GM12878 (cell line): ENCODE measurements at regions not wholly inside any gene's neighbourhood (a gene's known extent, or its start where the extent isn't known, plus 50 kb on each side); places are given as distances from the start of the nearest gene placed in this dataset.

ENCODE experiments used
- ATAC-seq: fragments of 200-7000 bp; cut with Tn5 transposase; 3 replicates; pipeline ENCODE4 v1.9.1; 2020; ENCODE audit warnings: mild to moderate bottlenecking, moderate library complexity
- BruUV-seq: library from RNA; stranded (reverse); fragments of 400-500 nt; replicated peaks from 2 replicates; lab custom pipeline; 2021; lab: Mats Ljungman, UMichigan
- CTCF ChIA-PET: fragments of 300-600 bp; sonication (Branson Sonifier 250); formaldehyde crosslinking; extraction: SDS; loops from one replicate; lab custom pipeline; 2021; ENCODE audit warnings: inconsistent platforms; lab: Yijun Ruan, JAX
- POLR2A ChIA-PET: fragments of 350-600 bp; formaldehyde crosslinking; extraction: SDS; loops from one replicate; lab custom pipeline; 2021; ENCODE audit warnings: inconsistent platforms; lab: Charles Lee
- RAD21 ChIA-PET: fragments of 300-600 bp; sonication (Branson Sonifier 250); formaldehyde crosslinking; loops from one replicate; lab custom pipeline; 2023; ENCODE audit warnings: antibody characterized with exemption; ENCODE audit not compliant: unreplicated experiment; lab: Charles Lee
- SMC1A ChIA-PET: fragments of 300-600 bp; sonication (Branson Sonifier 250); formaldehyde crosslinking; loops from one replicate; lab custom pipeline; 2023; ENCODE audit not compliant: unreplicated experiment, uncharacterized antibody; lab: Charles Lee
- DNase-seq: peaks from one replicate; pipeline ENCODE4 v3.0.0-alpha.2; 2011; ENCODE audit warnings: low read depth, low spot score
- FAIRE-seq: peaks from 3 replicates; lab custom pipeline; 2011; peaks lifted over from hg19 to GRCh38; lab: Jason Lieb, UNC
- H2AFZ ChIP-seq: 2 replicates; pipeline ENCODE4 v1.6.0; 2011; ENCODE audit warnings: low read depth, low read length, control low read depth; ENCODE audit not compliant: control insufficient read depth
- H3K27ac ChIP-seq: 2 replicates; pipeline ENCODE4 v1.5.1; 2011; ENCODE audit warnings: control low read depth; ENCODE audit not compliant: control insufficient read depth, insufficient read depth
- H3K27me3 ChIP-seq, 2 experiments: replicated peaks in 1 of 2; 2 replicates each; pipeline versions ENCODE4 v1.6.0 to v1.6.1; 2011; ENCODE audit warnings: low read length in 1 of 2; ENCODE audit not compliant: control insufficient read depth in 2 of 2, insufficient read depth in 2 of 2
- H3K36me3 ChIP-seq, 2 experiments: 2 replicates each; pipeline ENCODE4 v1.5.1; 2011; ENCODE audit warnings: low read length in 1 of 2; ENCODE audit not compliant: control insufficient read depth in 2 of 2, insufficient read depth in 2 of 2
- H3K4me1 ChIP-seq: 2 replicates; pipeline ENCODE4 v1.6.1; 2011; ENCODE audit warnings: mild to moderate bottlenecking, low read length, moderate library complexity, mixed read lengths; ENCODE audit not compliant: control insufficient read depth, insufficient read depth
- H3K4me2 ChIP-seq: 2 replicates; pipeline ENCODE4 v1.6.0; 2011; ENCODE audit warnings: control low read depth; ENCODE audit not compliant: control insufficient read depth, insufficient read depth
- H3K4me3 ChIP-seq: fragments of 200-600 bp; sonication (generic); 2 replicates; pipeline ENCODE4 v1.5.1; 2016
- H3K79me2 ChIP-seq: 2 replicates; pipeline ENCODE4 v1.6.0; 2011; ENCODE audit warnings: low read length; ENCODE audit not compliant: control insufficient read depth, insufficient read depth
- H3K9ac ChIP-seq: 2 replicates; pipeline ENCODE4 v1.8.0; 2011; ENCODE audit warnings: low read length, control low read depth, mixed read lengths; ENCODE audit not compliant: control insufficient read depth, insufficient read depth
- H3K9me3 ChIP-seq: replicated peaks from 3 replicates; pipeline ENCODE4 v1.5.1; 2011; ENCODE audit warnings: mild to moderate bottlenecking, low read length; ENCODE audit not compliant: control insufficient read depth, insufficient read depth
- H4K20me1 ChIP-seq: 2 replicates; pipeline ENCODE4 v1.6.0; 2011; ENCODE audit not compliant: control insufficient read depth, insufficient read depth
- BHLHE40 ChIP-seq, 2 experiments: fragments of 450-650 bp in 1 of 2; IDR thresholded peaks; 2 replicates each; pipeline ENCODE4 v1.6.1; 2011 to 2017; ENCODE audit warnings: low read depth in 2 of 2, borderline replicate concordance in 1 of 2, improper control_type of control experiment in 1 of 2, low read length in 1 of 2, mild to moderate bottlenecking in 1 of 2
- E2F8 ChIP-seq: fragments of 450-650 bp; IDR thresholded peaks from 2 replicates; pipeline ENCODE4 v1.6.1; 2018; ENCODE audit warnings: mild to moderate bottlenecking, low read depth, moderate library complexity; ENCODE audit not compliant: partially characterized antibody
- POLR2AphosphoS2 ChIP-seq: IDR thresholded peaks from 2 replicates; pipeline ENCODE4 v1.6.1; 2011; ENCODE audit warnings: low read depth, mild to moderate bottlenecking, low read length, improper control_type of control experiment, moderate library complexity
- SPI1 ChIP-seq: IDR thresholded peaks from 2 replicates; pipeline ENCODE4 v1.6.1; 2011; ENCODE audit warnings: low read depth, mild to moderate bottlenecking, low read length, moderate library complexity, borderline replicate concordance; ENCODE audit not compliant: insufficient read depth
- SREBF1 ChIP-seq: IDR thresholded peaks from 2 replicates; pipeline ENCODE4 v1.6.1; 2012; ENCODE audit warnings: mild to moderate bottlenecking, low read length
- ZZZ3 ChIP-seq: IDR thresholded peaks from 2 replicates; pipeline ENCODE4 v1.6.1; 2011; ENCODE audit warnings: low read depth; ENCODE audit not compliant: control insufficient read depth, insufficient read length
- WGBS: methylation state at CpG from one replicate; pipeline ENCODE4 v1.1.6; 2016; ENCODE audit warnings: low lambda C conversion rate; ENCODE audit not compliant: insufficient replicate concordance, insufficient coverage; ENCODE audit errors: missing lambda C conversion rate; 5-methylcytosine and 5-hydroxymethylcytosine counted together
- in situ Hi-C: fragments of 300-500 bp; cut with MboI; formaldehyde crosslinking; loops from 9 replicates; pipeline ENCODE4 v1.14.3; 2018; ENCODE audit warnings: mixed read lengths
- intact Hi-C: fragments of 100-400 bp; cut with micrococcal nuclease; formaldehyde crosslinking; loops from one replicate; pipeline ENCODE4 v1.14.2; 2022; ENCODE audit not compliant: unreplicated experiment

GRCh38 chr2:104752504-104752903 lies 101.4 kb upstream of the POU3F3 start:
- BruUV-seq = no TSS peak
- ATAC-seq (no peak), FAIRE-seq (no peak), DNase-seq (no peak)
- Histone ChIP-seq H2AFZ (no peak overlapping the region), H3K9ac (no peak overlapping the region), H3K4me1 (no peaks in the 10 kb centered on the region), H3K27ac (no peak overlapping the region), H4K20me1 (no peaks in the 10 kb centered on the region), H3K4me3 (no peak overlapping the region), H3K4me2 (no peak overlapping the region), H3K79me2 (no peaks in the 10 kb centered on the region), H3K36me3 (no peaks in the 10 kb centered on the region), H3K9me3 (no peaks in the 10 kb centered on the region), H3K27me3 (peaks cover 0 to 1% of the 10 kb centered on the region in 2 experiments; a peak in 2 of 4 replicates)
- CTCF ChIA-PET = no interaction called here
- WGBS = 22% methylated on average over 9 of the region's 9 CpGs
- TF ChIP-seq BHLHE40 (IDR thresholded peaks at IDR 0.05; ENCODE audit: borderline replicate concordance in 1 of 2, low read depth in 2 of 2, low read length in 1 of 2) (no peak), E2F8 (no peak), SPI1 (peak; percentile 49; the same call in 1 of the 2 replicates), SREBF1 (no peak), POLR2AphosphoS2 (no peak), ZZZ3 (no peak)
- POLR2A ChIA-PET = no interaction called here
- RAD21 ChIA-PET = no interaction called here
- in situ Hi-C loops = no loop called here
- SMC1A ChIA-PET = no interaction called here
- intact Hi-C loops = no loop called here
